Lower leg skin (tissue), 4 donors: ENCODE measurements at regions not wholly inside any gene's neighbourhood (a gene's known extent, or its start where the extent isn't known, plus 50 kb on each side); places are given as distances from the start of the nearest gene placed in this dataset.

Source experiments
- DNase-seq, 2 donors: peaks; one replicate each; pipeline ENCODE4 v3.0.0-alpha.2; 2019; ENCODE audit warnings: low spot score in 2 of 2
- H3K4me3 ChIP-seq: fragments of 200-600 bp; sonication (generic); 2 replicates; pipeline ENCODE4 v1.5.1; 2017; ENCODE audit warnings: mild to moderate bottlenecking, low read depth; ENCODE audit not compliant: poor library complexity, severe bottlenecking
- CTCF ChIP-seq, 3 donors: fragments of 450-650 bp; IDR thresholded peaks; one replicate each; pipeline ENCODE4 v1.5.1; 2016; ENCODE audit warnings: antibody characterized with exemption in 3 of 3, mild to moderate bottlenecking in 3 of 3, moderate library complexity in 2 of 3
- POLR2A ChIP-seq, 2 donors: fragments of 450-650 bp; IDR thresholded peaks; one replicate each; pipeline ENCODE4 v1.6.1; 2016 to 2017; ENCODE audit warnings: antibody characterized with exemption in 2 of 2, mild to moderate bottlenecking in 1 of 2, moderate library complexity in 1 of 2
- WGBS, 2 donors: methylation state at CpG; one replicate each; pipeline ENCODE4 v1.1.5; 2018; 5-methylcytosine and 5-hydroxymethylcytosine counted together
- intact Hi-C: fragments of 100-400 bp; cut with DNase I; formaldehyde crosslinking; loops from one replicate; pipeline ENCODE4 v1.15.0; 2023; ENCODE audit warnings: low total_unique reads

- no peak for DNase-seq
- WGBS, 2 donors, result 63 to 64% methylated on average over 4 of the region's 4 CpGs
- intact Hi-C loops, result no loop called here
- TF ChIP-seq CTCF (IDR thresholded peaks at IDR 0.05) (no peak), POLR2A (IDR thresholded peaks at IDR 0.05) (no peak)
- H3K4me3 ChIP-seq, result no peak overlapping the region
Observed at GRCh38 chrX:1935805-1936204, 320.9 kb downstream of the ASMT start.

DNA sequence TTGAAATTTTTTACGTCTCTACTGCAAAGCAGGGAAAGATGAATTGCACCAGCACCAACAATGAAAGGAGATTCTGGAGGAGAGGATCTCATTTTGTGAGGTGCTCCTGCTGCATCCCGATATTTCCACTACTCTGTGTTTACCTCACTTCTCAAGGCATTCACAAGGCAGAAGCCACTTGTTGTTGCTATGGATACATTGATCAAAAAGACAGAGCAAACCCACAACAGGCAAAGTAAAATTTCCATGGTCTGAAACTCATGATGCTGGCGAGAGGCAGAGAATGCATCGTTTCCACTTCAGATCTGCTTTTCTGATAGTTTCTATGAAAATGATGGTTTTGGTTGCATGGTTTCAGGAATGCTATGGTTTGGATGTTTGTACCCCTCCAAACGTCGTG, 323.3 kb downstream of the ASMT start:
- intact Hi-C loops, result no loop called here
- no peak overlapping the region for H3K4me3 ChIP-seq
- DNase-seq, result peak in 1 of 2 donors; percentile 10
- 96 to 97% methylated on average over 6 of the region's 6 CpGs for WGBS, 2 donors
- no peak for TF ChIP-seq POLR2A (IDR thresholded peaks at IDR 0.05)
- no peak for TF ChIP-seq CTCF (IDR thresholded peaks at IDR 0.05)

DNA sequence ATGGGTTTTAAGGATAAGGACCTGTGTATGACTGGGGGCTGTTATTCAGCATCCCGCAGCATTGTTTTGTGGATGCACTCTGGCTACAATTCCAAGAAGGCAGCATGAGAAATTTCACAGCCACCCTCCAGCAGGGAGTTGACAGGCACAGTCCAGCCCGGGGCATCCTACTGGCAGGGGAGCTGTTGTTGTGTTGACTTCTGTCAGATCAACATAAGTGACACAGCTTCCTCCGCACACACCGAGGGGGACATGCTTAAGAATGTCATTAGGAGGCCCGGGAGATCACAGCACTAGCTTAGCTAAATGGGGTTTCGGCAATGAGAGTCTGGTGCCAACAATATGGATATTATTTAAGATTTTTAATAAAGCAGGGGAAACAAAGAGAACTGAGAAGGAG, 326.5 kb downstream of the ASMT start:
- DNase-seq, result peak in 1 of 2 donors; percentile 48
- WGBS, 2 donors, result 79% methylated on average over 6 of the region's 6 CpGs
- intact Hi-C loops, result no loop called here
- no peak overlapping the region for H3K4me3 ChIP-seq
- TF ChIP-seq POLR2A (IDR thresholded peaks at IDR 0.05) (no peak), CTCF (IDR thresholded peaks at IDR 0.05) (no peak)

GRCh38 chrX:1945879-1946278, 331.0 kb downstream of the ASMT start:
- DNase-seq, result peak in 1 of 2 donors; percentile 40
- no peak overlapping the region for H3K4me3 ChIP-seq
- TF ChIP-seq CTCF (IDR thresholded peaks at IDR 0.05), result no peak
- TF ChIP-seq POLR2A (IDR thresholded peaks at IDR 0.05), result no peak
- 94 to 95% methylated on average over 10 of the region's 10 CpGs for WGBS, 2 donors
- intact Hi-C loops, result no loop called here

GRCh38 chrX:1946974-1947373, 332.1 kb downstream of the ASMT start:
- DNase-seq, result peak in 1 of 2 donors; percentile 20
- intact Hi-C loops, result no loop called here
- 92 to 94% methylated on average over 9 of the region's 9 CpGs for WGBS, 2 donors
- TF ChIP-seq POLR2A (IDR thresholded peaks at IDR 0.05) (no peak), CTCF (IDR thresholded peaks at IDR 0.05) (no peak)
- no peak overlapping the region for H3K4me3 ChIP-seq
